MM.1S (cell line): ENCODE measurements at regions not wholly inside any gene's neighbourhood (a gene's known extent, or its start where the extent isn't known, plus 50 kb on each side); places are given as distances from the start of the nearest gene placed in this dataset.

Source experiments
- DNase-seq: peaks from one replicate; pipeline ENCODE4 v3.0.0-alpha.2; 2015
- H2AFZ ChIP-seq: fragments of 300-600 bp; sonication (generic); 2 replicates; pipeline ENCODE4 v1.6.0; 2016; ENCODE audit warnings: antibody characterized with exemption, low read length
- H3F3A ChIP-seq: fragments of 300-600 bp; sonication (generic); 2 replicates; pipeline ENCODE4 v1.6.1; 2016; ENCODE audit warnings: mild to moderate bottlenecking, antibody characterized with exemption, low read length, moderate library complexity, mixed read lengths; ENCODE audit not compliant: insufficient read depth
- H3K27ac ChIP-seq: fragments of 300-600 bp; sonication (generic); 2 replicates; pipeline ENCODE4 v1.5.1; 2016; ENCODE audit warnings: mild to moderate bottlenecking, low read length
- H3K27me3 ChIP-seq: fragments of 300-600 bp; sonication (generic); replicated peaks from 2 replicates; pipeline ENCODE4 v1.6.0; 2016; ENCODE audit warnings: low read length; ENCODE audit not compliant: insufficient read depth
- H3K36me3 ChIP-seq: fragments of 300-600 bp; sonication (generic); replicated peaks from 2 replicates; pipeline ENCODE4 v1.6.1; 2016; ENCODE audit warnings: mild to moderate bottlenecking, low read length, mixed read lengths; ENCODE audit not compliant: insufficient read depth
- H3K4me1 ChIP-seq: fragments of 300-600 bp; sonication (generic); 2 replicates; pipeline ENCODE4 v1.6.1; 2016; ENCODE audit warnings: low read length, mixed read lengths
- H3K4me2 ChIP-seq: fragments of 300-600 bp; sonication (generic); 2 replicates; pipeline ENCODE4 v1.6.0; 2016; ENCODE audit warnings: low read depth, low read length
- H3K4me3 ChIP-seq: fragments of 300-600 bp; sonication (generic); 2 replicates; pipeline ENCODE4 v1.5.1; 2016; ENCODE audit warnings: low read length, mixed read lengths
- H3K79me2 ChIP-seq: fragments of 300-600 bp; sonication (generic); 2 replicates; pipeline ENCODE4 v1.6.1; 2016; ENCODE audit warnings: mixed run types, low read length, mixed read lengths
- H3K9ac ChIP-seq: fragments of 300-600 bp; sonication (generic); 2 replicates; pipeline ENCODE4 v1.6.1; 2016; ENCODE audit warnings: low read length, mixed read lengths
- H3K9me2 ChIP-seq: fragments of 300-600 bp; sonication (generic); replicated peaks from 2 replicates; pipeline ENCODE4 v1.6.1; 2016; ENCODE audit warnings: mild to moderate bottlenecking, low read length, mixed read lengths; ENCODE audit not compliant: insufficient read depth
- H3K9me3 ChIP-seq: fragments of 300-600 bp; sonication (generic); replicated peaks from 2 replicates; pipeline ENCODE4 v1.6.1; 2016; ENCODE audit warnings: mild to moderate bottlenecking, low read length, mixed read lengths; ENCODE audit not compliant: insufficient read depth
- H4K20me1 ChIP-seq: fragments of 300-600 bp; sonication (generic); 2 replicates; pipeline ENCODE4 v1.6.1; 2016; ENCODE audit warnings: mild to moderate bottlenecking, low read length, moderate library complexity, mixed read lengths; ENCODE audit not compliant: insufficient read depth
- EZH2 ChIP-seq: fragments of 300-600 bp; sonication (generic); optimal IDR thresholded peaks from 2 replicates; pipeline ENCODE3; 2017; ENCODE audit warnings: low read depth, mild to moderate bottlenecking, antibody characterized with exemption, low read length, mixed read lengths
- EZH2phosphoT487 ChIP-seq: fragments of 300-600 bp; sonication (generic); IDR thresholded peaks from 2 replicates; pipeline ENCODE4 v1.6.1; 2018; ENCODE audit warnings: antibody characterized with exemption, low read length
- TF ChIP-seq, protein P1 (sequence below): fragments of 300-600 bp; sonication (generic); IDR thresholded peaks from 2 replicates; pipeline ENCODE4 v1.5.1; 2016; ENCODE audit warnings: antibody characterized with exemption, low read length, mixed read lengths

DNA sequence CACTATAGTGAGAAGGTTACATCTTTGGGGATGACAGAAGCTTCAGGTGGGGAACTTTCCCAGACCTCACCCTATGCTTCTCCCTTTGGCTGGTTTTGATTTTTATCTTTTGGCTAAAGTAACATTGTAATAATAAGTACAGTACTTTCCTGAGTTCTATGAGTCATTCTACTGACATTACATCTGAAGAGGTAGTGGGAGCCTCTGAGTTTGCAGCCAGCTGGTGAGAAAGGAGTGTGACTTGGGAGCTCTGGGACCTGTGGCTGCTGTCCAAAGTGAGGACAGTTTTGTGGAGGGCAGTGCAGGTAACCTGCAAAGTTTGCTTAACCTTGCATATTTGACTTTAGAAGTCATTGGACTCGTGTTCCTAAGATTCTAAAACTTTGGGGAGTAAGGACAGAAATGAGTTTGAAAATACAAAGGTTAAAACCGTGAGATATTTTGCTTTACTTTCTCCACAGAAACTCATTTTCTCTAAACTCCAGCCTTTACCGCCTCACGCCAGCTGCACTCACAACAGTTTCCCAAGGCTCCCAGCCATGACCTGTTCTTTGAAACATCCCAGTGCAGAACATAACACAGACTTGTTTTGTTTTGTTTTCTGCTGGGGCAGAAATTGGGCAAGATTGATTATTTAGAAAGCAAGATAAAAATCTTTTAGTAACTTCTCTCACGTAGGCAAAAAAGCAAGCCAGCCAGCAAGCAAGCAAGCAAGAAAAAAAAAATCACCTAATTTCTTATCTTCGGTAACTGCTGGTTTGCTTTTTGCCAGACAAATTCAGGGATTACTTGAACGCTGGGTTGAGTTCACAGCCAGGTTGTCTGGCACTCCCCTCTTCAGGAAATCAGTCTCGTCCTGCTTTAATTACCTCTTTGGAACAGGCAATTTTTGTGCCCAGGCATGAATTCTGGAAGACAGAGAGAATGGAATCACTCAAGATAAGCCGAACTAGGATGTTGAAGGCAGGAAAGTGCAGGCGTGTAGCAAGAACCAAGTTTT lies 478.3 kb upstream of the ISX start:
- Histone ChIP-seq H3K4me1 (no peaks in the 10 kb centered on the region), H3K4me3 (no peak overlapping the region), H3F3A (no peaks in the 10 kb centered on the region), H3K9ac (no peak overlapping the region), H3K36me3 (no peaks in the 10 kb centered on the region), H3K27me3 (no peaks in the 10 kb centered on the region), H3K79me2 (no peaks in the 10 kb centered on the region), H3K4me2 (no peak overlapping the region), H3K27ac (no peak overlapping the region), H2AFZ (no peak overlapping the region), H3K9me3 (no peaks in the 10 kb centered on the region), H4K20me1 (no peaks in the 10 kb centered on the region), H3K9me2 (no peaks in the 10 kb centered on the region)
- TF ChIP-seq, protein P1, sequence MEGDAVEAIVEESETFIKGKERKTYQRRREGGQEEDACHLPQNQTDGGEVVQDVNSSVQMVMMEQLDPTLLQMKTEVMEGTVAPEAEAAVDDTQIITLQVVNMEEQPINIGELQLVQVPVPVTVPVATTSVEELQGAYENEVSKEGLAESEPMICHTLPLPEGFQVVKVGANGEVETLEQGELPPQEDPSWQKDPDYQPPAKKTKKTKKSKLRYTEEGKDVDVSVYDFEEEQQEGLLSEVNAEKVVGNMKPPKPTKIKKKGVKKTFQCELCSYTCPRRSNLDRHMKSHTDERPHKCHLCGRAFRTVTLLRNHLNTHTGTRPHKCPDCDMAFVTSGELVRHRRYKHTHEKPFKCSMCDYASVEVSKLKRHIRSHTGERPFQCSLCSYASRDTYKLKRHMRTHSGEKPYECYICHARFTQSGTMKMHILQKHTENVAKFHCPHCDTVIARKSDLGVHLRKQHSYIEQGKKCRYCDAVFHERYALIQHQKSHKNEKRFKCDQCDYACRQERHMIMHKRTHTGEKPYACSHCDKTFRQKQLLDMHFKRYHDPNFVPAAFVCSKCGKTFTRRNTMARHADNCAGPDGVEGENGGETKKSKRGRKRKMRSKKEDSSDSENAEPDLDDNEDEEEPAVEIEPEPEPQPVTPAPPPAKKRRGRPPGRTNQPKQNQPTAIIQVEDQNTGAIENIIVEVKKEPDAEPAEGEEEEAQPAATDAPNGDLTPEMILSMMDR: no peak
- no peak for TF ChIP-seq EZH2
- DNase-seq: no peak

- DNase-seq: no peak
- TF ChIP-seq, protein P1: no peak
- no peak for TF ChIP-seq EZH2
- TF ChIP-seq EZH2phosphoT487: no peak
These were observed 476.9 kb upstream of the ISX start for GRCh38 chr22:34588871-34589545.

DNA sequence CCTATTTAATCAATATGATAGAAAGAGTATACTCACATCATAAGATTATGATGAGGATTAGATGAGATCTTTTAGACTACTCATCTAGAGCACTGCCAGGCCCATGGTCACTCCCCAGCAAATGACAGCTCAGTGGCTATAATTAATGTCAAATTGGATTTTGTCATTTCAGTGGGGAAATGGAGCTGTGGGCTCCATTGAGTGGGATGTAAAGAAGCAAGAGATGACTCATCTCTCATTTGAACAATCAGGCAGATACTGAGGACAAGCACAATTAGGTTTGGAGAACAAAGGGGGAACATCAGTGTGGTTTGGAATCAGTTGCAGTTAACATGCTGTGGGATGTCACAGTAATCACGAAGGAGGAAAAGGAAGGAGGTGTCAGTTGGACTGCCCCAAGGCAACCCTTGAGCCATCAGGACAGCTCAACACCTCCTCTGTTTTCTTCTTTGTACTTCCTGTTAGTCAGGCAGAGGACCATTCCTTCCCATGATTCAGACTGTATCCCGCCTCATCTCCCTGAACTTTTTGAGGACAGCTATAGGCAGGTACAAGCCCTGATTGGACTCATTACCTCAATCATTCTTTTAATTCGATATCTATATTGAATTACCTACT lies 473.7 kb upstream of the ISX start:
- Histone ChIP-seq H3K36me3 (no peaks in the 10 kb centered on the region), H2AFZ (no peak overlapping the region), H3K4me1 (no peaks in the 10 kb centered on the region), H3K4me2 (no peak overlapping the region), H3K4me3 (no peak overlapping the region), H3K27me3 (no peaks in the 10 kb centered on the region), H3K79me2 (no peaks in the 10 kb centered on the region), H3K9ac (no peak overlapping the region), H3K9me2 (no peaks in the 10 kb centered on the region), H3K27ac (no peak overlapping the region), H4K20me1 (no peaks in the 10 kb centered on the region), H3F3A (no peaks in the 10 kb centered on the region), H3K9me3 (no peaks in the 10 kb centered on the region)
- TF ChIP-seq, protein P1: no peak
- TF ChIP-seq EZH2 (no peak), EZH2phosphoT487 (no peak)
- DNase-seq: no peak

More at GRCh38 chr22:34588871-34589545, 476.9 kb upstream of the ISX start:
- Histone ChIP-seq H3K79me2 (no peaks in the 10 kb centered on the region), H3F3A (no peaks in the 10 kb centered on the region), H4K20me1 (no peaks in the 10 kb centered on the region), H3K9me3 (no peaks in the 10 kb centered on the region), H3K4me1 (no peaks in the 10 kb centered on the region), H3K4me2 (no peak overlapping the region), H3K27ac (no peak overlapping the region), H3K4me3 (no peak overlapping the region), H3K36me3 (no peaks in the 10 kb centered on the region), H3K9ac (no peak overlapping the region), H3K27me3 (no peaks in the 10 kb centered on the region), H3K9me2 (no peaks in the 10 kb centered on the region), H2AFZ (no peak overlapping the region)
